ENCODE measurements at regions not wholly inside any gene's neighbourhood (a gene's known extent, or its start where the extent isn't known, plus 50 kb on each side); places are given as distances from the start of the nearest gene placed in this dataset.

GRCh38 chr11:25247336-25247735, 750.5 kb downstream of the LUZP2 start:
- TF ChIP-seq CTCF (IDR thresholded peaks at IDR 0.05) (no peak), POLR2A (IDR thresholded peaks at IDR 0.05) (no peak)
